GM11168 (cell line): ENCODE measurements at regions not wholly inside any gene's neighbourhood (a gene's known extent, or its start where the extent isn't known, plus 50 kb on each side); places are given as distances from the start of the nearest gene placed in this dataset.

Source experiments
- in situ Hi-C: fragments of 300-500 bp; cut with MboI; formaldehyde crosslinking; loops from one replicate; pipeline ENCODE4 v1.12.0; 2022; ENCODE audit warnings: low sequenced_read_pairs; ENCODE audit not compliant: unreplicated experiment

DNA sequence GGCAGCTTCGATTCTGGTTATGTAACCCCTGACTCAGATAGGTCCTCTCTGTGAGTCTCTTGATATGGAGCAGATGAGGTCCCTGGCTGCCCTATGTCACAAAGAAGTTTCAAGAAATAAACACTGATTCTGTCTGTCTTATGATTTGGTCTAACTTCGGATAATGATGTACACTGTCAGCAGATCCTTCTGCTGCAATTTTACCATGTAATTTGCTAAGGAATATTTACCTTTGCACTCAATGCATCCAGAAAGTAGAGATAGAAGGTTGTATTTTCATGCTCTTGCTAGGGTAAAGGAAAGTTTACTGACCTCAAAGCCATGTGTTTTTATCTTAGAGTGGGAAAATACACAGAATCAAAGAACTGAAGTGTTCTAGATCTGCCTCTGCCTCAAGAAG is 98.2 kb downstream of the KLF5 start:
- in situ Hi-C loops = no loop called here

DNA sequence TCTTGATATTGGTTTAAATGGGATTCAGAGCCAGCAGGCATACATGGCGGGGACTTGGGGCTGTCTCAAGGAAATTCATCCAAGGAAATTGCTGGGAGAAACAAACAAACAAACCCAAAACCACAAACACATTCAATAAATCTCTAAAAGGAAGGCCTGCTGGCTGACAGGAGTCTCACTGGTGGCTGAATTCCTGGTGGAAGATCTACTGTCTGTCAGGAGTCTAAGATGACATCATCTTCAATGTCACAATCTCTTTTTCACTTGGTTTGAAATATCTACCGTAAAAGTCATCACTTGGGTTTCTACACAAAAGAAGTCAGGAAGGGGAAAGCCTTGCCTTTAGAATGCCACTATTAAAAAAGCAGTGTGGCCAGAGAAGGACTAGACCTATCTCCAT is 87.9 kb downstream of the KLF5 start:
- in situ Hi-C loops = no loop called here

DNA sequence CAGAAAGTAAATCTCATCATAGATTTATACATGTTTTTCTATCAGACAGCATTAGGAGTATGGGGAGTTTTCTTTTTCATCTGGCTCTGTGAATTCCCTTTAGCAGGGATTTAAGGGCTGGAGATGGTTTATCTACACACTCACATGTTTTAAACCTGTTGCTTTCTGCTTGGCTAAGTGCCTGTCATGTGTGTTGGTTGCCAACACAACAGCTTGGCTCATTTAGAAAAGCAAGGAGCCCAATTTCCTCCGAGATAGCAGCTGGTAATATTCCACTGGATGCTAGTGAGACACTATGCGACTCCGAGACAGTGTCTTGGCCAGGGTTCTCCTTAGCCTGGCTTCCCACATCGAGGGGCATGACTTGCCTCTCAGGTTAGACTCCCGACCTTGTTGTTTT is 83.3 kb downstream of the KLF5 start:
- in situ Hi-C loops = no loop called here

DNA sequence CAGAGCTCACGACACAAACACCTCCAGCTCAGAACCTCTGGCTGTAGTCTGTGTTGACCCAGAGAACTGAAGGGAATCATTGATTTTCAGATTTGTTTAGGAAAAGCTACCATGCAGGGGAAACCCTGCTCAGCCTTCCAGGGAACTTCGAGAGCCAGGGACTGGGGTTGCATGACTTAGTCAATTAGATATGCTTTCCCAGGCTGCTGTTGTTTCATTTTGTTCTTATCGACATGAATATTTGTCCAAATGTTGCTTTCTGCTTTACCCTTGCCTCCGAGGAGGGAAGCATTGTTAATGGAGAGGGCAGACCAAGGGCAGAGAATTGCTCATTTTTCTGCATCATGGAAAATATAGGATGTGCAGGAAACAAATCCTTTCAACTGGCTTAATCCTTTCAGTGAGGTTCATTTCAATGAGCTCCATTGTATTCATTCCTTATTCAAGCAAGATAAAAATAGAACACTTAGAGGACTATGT is 82.5 kb downstream of the KLF5 start:
- in situ Hi-C loops = no loop called here

GRCh38 chr13:73140801-73141200 is 82.0 kb downstream of the KLF5 start:
- in situ Hi-C loops = no loop called here

- in situ Hi-C loops = no loop called here
Observed at GRCh38 chr13:73138638-73139491, 80.1 kb downstream of the KLF5 start.

DNA sequence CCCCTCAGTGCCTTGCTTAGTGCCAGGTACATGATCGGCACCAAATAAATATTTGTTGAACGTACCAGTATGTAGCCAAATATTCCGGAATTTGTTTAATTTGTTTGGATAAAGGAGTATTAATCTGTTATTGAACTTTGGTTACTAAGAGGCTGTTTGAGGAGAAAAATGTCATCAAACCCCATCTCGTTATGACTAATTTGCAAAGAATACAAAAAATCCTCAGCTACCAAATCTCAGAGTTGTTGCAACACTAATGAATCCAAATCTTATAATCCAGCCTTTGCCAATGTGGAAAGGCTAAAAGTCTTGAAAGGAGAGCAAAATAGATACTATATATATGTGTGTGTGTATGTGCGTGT is 79.5 kb downstream of the KLF5 start:
- in situ Hi-C loops = no loop called here

DNA sequence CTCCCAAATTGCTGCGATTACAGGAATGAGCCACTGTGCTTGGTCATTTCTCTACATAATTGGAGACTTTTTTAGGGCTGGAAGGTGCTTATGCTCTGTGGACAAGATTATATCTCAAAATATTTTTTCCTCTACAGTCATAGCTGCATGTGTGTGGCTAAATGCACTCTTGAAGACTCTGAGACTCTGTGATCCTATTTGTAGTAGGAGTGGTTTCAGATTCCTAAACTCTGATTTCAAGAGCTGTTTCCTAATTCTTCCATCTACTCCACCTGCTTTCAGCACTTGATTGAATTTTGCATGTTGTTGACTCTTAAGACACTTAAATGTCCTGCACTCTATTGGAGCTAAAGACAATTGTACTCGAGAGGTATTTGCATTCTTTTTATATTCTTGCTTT is 78.0 kb downstream of the KLF5 start:
- in situ Hi-C loops = no loop called here

DNA sequence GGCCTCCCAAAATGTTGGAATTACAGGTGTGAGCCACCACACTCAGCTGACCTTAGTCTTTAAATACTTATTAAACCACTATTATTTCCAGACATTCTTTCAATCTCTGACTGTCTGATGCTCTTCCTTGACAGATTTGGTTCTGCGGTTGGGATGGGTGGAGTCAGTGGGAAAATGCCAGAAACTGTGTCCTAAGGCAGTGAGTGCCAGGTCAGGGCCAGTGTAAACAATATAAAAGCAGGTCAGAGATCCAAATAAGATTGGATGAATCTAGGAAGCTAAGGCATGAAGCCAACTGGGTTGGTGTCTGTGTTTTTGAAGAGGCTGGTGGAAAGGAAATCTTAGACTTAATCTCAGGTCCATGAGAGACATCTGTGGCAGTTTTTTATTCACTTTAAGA is 74.7 kb downstream of the KLF5 start:
- in situ Hi-C loops = no loop called here

DNA sequence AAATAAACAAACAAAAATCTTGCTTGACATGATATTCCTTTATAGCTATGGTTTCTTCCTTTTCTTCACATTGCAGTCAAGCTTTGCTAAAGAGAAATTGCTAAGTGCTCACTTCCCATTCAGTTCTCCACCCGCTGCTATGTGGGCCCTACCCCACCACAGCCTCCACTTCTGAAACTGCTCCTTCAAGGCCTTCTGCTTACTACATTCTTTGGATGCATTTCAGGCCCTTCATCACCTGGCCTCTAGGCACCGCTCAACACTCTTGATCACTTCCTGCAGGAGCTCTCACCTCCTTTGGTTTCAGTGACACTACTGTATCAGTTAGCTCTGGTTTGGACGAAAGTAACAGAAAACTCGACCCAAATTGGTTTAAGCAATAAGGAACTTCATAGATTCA is 72.4 kb downstream of the KLF5 start:
- in situ Hi-C loops = no loop called here

GRCh38 chr13:73129023-73129422 is 70.2 kb downstream of the KLF5 start:
- in situ Hi-C loops = no loop called here
